GM19238 (cell line): ENCODE measurements at regions not wholly inside any gene's neighbourhood (a gene's known extent, or its start where the extent isn't known, plus 50 kb on each side); places are given as distances from the start of the nearest gene placed in this dataset.

Experiments
- DNase-seq: peaks from one replicate; pipeline ENCODE4 v3.0.0; 2011; ENCODE audit warnings: low spot score; ENCODE audit not compliant: insufficient read length

DNA sequence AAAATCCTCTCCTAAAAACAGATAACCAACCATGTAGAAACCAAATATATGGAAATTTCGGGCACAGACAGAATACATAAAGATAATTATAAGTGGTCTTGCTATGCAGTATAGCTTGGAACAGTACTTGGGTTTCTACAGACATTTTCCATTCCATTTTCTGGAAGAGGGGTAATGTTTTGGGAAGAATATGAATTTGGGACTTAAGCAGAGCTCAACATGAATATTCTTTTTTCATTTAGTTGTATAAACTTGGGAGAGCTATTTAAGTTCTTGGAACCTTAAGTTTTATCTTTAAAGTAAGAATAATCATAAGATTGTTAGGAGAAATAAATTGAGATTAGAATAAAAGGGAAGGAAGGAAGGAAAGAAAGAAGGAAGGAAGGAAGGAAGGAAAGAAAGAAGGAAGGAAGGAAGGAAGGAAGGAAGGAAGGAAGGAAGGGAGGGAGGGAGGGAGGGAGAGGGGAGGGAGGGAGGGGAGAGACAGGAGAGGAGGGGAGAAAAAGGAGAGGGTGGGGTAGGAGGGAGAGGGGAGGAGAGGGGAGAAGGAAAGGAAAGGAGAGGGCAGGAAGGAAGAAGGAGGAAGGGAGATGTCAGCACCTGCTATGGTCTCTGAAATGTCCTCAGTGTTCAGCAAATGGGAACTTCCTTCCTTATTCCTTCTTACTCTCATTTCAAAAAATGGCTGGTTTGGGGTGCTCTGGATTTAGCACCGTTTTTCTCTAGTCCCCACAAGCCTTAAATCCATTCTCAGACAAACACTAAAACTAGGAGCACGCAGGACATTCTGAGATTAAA is 248.3 kb downstream of the LY86 start:
- DNase-seq = no peak

- no peak for DNase-seq
These were observed 249.1 kb downstream of the LY86 start for GRCh38 chr6:6837541-6838080.

- DNase-seq = no peak
These were observed 252.3 kb downstream of the LY86 start for GRCh38 chr6:6840831-6841291.

- no peak for DNase-seq
These were observed 253.1 kb downstream of the LY86 start for GRCh38 chr6:6841571-6841970.

- DNase-seq = no peak
These were observed 253.8 kb downstream of the LY86 start for GRCh38 chr6:6842291-6842690.

DNA sequence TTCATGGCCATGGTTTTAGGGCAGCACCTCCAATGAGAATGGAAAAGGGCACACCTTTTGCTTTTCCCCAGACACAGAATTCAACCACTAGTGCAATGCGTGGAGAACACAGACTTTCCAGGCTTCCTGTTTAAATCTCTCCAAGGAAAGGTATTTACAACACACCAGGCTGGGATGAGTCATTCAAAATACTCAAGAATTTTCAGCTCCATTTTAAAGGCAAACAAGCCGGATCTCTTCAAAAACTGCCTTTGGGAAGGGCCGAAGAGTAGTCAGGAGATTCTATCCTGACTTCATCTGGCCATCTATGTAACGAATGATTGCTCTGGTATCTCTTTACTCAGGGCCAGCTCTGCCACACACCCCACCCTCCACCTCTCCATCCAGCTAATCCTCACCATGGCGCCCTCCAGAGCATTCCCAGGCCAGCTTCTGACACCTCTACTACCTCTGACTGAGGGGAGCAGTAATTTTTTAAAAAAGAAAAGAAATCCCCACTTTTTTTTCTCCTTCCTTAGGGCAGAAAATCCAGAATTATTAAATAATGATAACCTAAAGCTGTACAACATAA is 254.6 kb downstream of the LY86 start:
- DNase-seq = no peak

DNA sequence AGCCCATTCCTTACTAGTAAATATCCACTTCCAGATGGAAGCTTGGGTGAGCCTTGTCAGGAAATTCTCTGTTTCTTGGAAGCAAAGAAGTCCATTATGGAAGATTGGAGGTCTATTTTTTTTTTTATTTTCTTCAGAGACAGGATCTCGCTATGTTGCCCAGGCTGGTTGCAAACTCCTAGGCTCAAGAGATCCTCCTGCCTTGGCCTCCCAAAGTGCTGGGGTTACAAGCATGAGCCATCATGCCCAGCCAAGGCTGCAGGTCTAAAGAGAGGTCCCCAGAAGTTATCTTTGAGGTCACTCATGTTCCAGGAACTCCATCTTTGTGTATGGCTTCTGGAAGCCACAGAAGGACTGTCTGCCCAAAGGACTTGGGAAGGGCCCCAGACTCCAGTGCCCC is 255.3 kb downstream of the LY86 start:
- DNase-seq = no peak

GRCh38 chr6:6844530-6844929 is 256.0 kb downstream of the LY86 start:
- no peak for DNase-seq

GRCh38 chr6:6845603-6846002 is 257.1 kb downstream of the LY86 start:
- no peak for DNase-seq

- DNase-seq = no peak
These were observed 259.1 kb downstream of the LY86 start for GRCh38 chr6:6847591-6847990.

- no peak for DNase-seq
These were observed 256.5 kb upstream of the RREB1 start for GRCh38 chr6:6851059-6851948.

DNA sequence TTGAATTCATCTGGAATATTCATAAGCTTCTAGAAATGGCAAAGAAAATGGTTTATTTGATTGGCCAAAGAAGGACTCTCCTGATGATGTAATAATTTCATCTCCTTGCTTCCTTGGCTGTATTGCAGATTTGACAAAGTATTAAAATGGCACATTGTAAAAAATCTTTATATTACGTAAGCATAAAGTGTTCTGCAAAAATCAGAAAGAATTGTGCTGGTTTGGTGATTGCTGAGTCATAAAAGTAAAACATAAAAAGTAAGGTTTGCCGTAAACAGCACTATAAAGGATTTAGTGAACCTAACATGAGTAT is 255.9 kb upstream of the RREB1 start:
- no peak for DNase-seq

GRCh38 chr6:6856538-6857523 is 250.9 kb upstream of the RREB1 start:
- DNase-seq = peak; percentile 37

DNA sequence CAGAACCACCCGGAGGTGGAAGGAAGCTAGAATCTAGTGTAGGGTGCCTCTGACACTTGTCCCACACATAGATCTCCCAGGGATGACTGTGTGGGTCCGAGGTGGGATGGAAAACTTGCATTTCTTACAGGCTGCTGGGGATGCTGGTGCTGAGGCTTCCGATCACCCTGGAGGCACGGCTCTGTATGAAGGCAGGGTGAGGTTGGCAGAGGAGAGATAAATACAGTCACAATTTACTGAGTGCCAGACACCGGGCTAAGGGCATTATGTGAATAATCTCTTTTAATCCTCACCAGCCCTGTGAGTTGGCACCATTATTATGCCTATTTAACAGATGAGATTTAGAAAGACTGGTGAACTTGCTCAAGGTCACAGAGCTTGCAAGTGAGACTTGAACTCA is 250.2 kb upstream of the RREB1 start:
- DNase-seq = no peak

DNA sequence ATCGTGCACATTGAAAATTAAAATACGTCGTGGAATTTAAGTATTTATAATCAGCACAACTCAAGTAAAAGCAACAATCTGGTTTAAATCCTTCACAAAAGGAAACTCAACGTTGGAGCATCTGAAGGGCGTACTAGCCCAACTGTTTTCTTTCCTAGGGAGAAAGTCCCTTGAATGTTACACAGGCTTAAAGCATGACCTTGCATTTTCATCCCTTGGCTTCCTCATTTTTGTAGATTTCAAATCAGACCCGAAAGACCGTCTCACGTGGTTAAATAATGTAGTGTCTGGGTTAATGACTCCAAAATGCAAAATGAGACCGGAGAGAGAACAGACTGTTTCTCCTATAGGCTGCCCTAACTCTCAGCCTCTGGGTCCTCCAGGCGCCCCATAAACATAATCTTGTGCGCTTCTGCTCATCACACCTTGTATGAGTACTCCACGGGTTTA is 249.2 kb upstream of the RREB1 start:
- no peak for DNase-seq

- no peak for DNase-seq
These were observed 248.7 kb upstream of the RREB1 start for GRCh38 chr6:6859105-6859504.

GRCh38 chr6:6859722-6860121 is 248.0 kb upstream of the RREB1 start:
- DNase-seq = no peak

- no peak for DNase-seq
These were observed 246.9 kb upstream of the RREB1 start for GRCh38 chr6:6860863-6861262.

- no peak for DNase-seq
These were observed 246.3 kb upstream of the RREB1 start for GRCh38 chr6:6861351-6861894.

DNA sequence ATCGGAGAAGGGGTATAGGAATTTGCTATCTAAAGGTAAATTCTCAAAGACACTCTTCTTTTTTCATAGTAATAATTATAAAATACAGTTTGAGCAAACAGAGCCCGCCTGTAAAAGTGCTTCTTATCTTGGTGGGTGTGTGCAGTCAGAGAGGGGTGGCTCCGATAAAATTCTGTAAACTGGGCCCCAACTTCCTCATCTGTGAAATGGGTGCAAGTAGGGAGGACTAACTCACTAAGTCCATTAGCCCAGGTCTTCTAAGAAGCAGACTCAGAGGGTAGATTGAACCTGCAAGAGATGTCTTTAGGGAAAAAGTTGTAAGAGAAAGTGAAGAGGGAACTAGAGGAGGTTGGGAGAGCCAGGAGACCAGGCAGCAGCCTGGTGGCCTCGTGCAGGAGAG is 245.8 kb upstream of the RREB1 start:
- no peak for DNase-seq
